ENCODE measurements at regions not wholly inside any gene's neighbourhood (a gene's known extent, or its start where the extent isn't known, plus 50 kb on each side); places are given as distances from the start of the nearest gene placed in this dataset.

DNA sequence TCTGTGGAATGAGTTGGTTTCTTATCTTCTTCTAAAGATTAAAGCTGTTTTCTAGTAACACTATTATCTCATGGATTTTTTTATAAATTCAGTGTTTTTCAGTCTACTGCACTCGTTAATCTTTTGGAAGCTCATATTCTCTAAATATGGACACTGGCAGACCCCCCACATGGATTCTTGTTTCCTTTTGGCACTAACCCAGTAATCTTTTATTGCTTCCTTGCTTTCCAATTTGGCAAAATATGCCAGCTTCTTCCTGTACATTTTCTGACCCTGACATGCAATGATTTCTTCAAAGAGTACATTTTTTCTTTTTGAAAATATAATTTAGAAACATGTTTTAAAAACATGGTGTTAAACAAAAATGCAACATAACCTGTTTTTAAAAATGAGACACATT is 474.2 kb upstream of the FTMT start:
- Mint-ChIP-seq H3K9me3 (no peaks in the 10 kb centered on the region), H3K36me3 (no peaks in the 10 kb centered on the region), H3K27me3 (ENCODE audit: insufficient read depth, low read depth) (peaks cover 2% of the 10 kb centered on the region), H3K4me3 (no peak overlapping the region), H3K27ac (no peak overlapping the region), H3K4me1 (no peaks in the 10 kb centered on the region)
- Histone ChIP-seq H3K79me2 (ENCODE audit: low read depth) (no peaks in the 10 kb centered on the region), H3K27me3 (no peaks in the 10 kb centered on the region), H3K4me1 (no peaks in the 10 kb centered on the region), H4K20me1 (ENCODE audit: low read depth) (no peaks in the 10 kb centered on the region), H3F3A (ENCODE audit: low read depth) (no peaks in the 10 kb centered on the region), H2AFZ (replicated peaks) (no peak overlapping the region), H3K4me2 (no peak overlapping the region), H3K27ac (no peak overlapping the region), H3K36me3 (no peaks in the 10 kb centered on the region), H3K4me3 (no peak overlapping the region), H3K9ac (no peak overlapping the region), H3K9me3 (ENCODE audit: low read depth) (no peaks in the 10 kb centered on the region)
- no peak for TF ChIP-seq CTCF (IDR thresholded peaks at IDR 0.05)
- TF ChIP-seq EZH2phosphoT487 (IDR thresholded peaks at IDR 0.05): no peak
- no peak for TF ChIP-seq EZH2 (IDR thresholded peaks at IDR 0.05)
- DNase-seq (ENCODE audit: low spot score): no peak

DNA sequence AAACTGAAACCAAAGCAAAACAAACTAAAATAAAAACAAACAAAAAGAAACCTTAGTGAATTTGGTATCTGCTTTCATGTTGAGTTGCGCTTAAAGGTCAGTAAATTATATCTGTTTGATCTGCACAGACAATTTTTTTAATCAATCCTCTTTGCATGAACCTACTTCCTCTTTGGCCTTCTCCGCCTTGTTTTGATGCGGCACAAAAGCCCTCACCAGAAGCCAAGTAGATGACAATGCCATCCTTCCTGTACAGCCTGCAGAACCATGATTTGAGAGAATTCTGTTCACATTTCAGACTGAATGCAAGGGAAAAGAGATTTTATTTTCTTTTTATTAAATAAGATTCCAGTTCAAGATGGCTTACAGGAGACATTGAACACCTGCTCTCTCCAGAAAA is 473.6 kb upstream of the FTMT start:
- Histone ChIP-seq H3K27me3 (no peaks in the 10 kb centered on the region), H3F3A (ENCODE audit: low read depth) (no peaks in the 10 kb centered on the region), H3K9me3 (ENCODE audit: low read depth) (no peaks in the 10 kb centered on the region), H3K9ac (no peak overlapping the region), H3K36me3 (no peaks in the 10 kb centered on the region), H3K79me2 (ENCODE audit: low read depth) (no peaks in the 10 kb centered on the region), H3K4me3 (no peak overlapping the region), H4K20me1 (ENCODE audit: low read depth) (no peaks in the 10 kb centered on the region), H3K4me2 (no peak overlapping the region), H3K4me1 (no peaks in the 10 kb centered on the region), H3K27ac (no peak overlapping the region), H2AFZ (replicated peaks) (no peak overlapping the region)
- peaks cover 2% of the 10 kb centered on the region for H3K27me3 Mint-ChIP-seq (ENCODE audit: insufficient read depth, low read depth)
- no peak for TF ChIP-seq EZH2phosphoT487 (IDR thresholded peaks at IDR 0.05)
- TF ChIP-seq CTCF (IDR thresholded peaks at IDR 0.05): no peak
- TF ChIP-seq EZH2 (IDR thresholded peaks at IDR 0.05): no peak
- no peaks in the 10 kb centered on the region for H3K9me3 Mint-ChIP-seq
- H3K4me3 Mint-ChIP-seq: no peak overlapping the region
- H3K4me1 Mint-ChIP-seq: no peaks in the 10 kb centered on the region
- no peak overlapping the region for H3K27ac Mint-ChIP-seq
- DNase-seq (ENCODE audit: low spot score): no peak
- H3K36me3 Mint-ChIP-seq: no peaks in the 10 kb centered on the region

DNA sequence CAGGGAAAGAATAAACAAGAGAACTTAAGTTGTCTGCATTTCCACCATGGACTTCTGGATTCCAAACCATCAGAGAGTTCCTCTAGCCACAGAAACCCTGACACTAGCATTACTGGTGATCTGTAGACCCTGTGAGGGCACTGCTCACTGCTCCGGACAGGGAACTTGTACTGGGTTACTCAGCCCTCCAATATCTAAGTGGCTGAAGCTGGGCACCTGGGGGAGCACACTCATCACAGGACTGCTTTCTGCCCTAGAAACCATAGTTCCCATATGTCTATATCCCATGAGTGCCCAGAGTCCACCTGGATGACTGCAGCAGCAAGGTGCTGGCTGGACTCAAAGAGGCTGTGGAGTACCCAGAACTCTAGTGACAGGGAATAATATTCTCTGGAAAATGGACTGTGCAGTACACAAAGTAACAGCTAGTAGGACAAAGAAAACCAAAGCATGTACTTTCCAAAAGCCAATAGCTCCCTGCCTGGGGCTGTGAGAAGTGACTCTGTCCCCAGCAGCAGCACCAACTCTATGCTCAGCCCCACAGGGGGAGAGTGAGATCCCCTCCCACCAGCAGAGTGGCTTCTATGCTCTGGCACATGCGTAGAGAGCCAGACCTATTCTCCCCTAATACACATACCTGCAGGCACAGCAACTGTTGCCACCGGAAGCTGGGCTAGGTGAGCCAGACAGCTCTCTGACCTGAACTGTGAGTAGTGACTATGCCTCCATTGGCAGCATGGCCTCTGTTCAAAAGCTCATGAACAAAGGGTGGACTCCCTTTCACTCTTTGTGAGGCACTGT is 472.9 kb upstream of the FTMT start:
- Histone ChIP-seq H2AFZ (replicated peaks) (peak overlapping the region; percentile 37), H4K20me1 (ENCODE audit: low read depth) (no peaks in the 10 kb centered on the region), H3K4me2 (no peak overlapping the region), H3K4me1 (no peaks in the 10 kb centered on the region), H3K27ac (no peak overlapping the region), H3K36me3 (no peaks in the 10 kb centered on the region), H3K9ac (no peak overlapping the region), H3K27me3 (no peaks in the 10 kb centered on the region), H3K79me2 (ENCODE audit: low read depth) (no peaks in the 10 kb centered on the region), H3F3A (ENCODE audit: low read depth) (no peaks in the 10 kb centered on the region), H3K4me3 (no peak overlapping the region), H3K9me3 (ENCODE audit: low read depth) (no peaks in the 10 kb centered on the region)
- Mint-ChIP-seq H3K27ac (no peak overlapping the region), H3K36me3 (no peaks in the 10 kb centered on the region), H3K9me3 (no peaks in the 10 kb centered on the region), H3K4me1 (no peaks in the 10 kb centered on the region), H3K4me3 (no peak overlapping the region), H3K27me3 (ENCODE audit: insufficient read depth, low read depth) (peaks cover 2% of the 10 kb centered on the region)
- DNase-seq (ENCODE audit: low spot score): no peak
- no peak for TF ChIP-seq EZH2phosphoT487 (IDR thresholded peaks at IDR 0.05)
- no peak for TF ChIP-seq CTCF (IDR thresholded peaks at IDR 0.05)
- no peak for TF ChIP-seq EZH2 (IDR thresholded peaks at IDR 0.05)

Measured in neural progenitor cell (in vitro differentiated cells).